HG02852 (cell line): ENCODE measurements at regions not wholly inside any gene's neighbourhood (a gene's known extent, or its start where the extent isn't known, plus 50 kb on each side); places are given as distances from the start of the nearest gene placed in this dataset.
"Not testable (repeated sequence)": the region's sequence is repeated elsewhere in the genome, so short reads cannot be mapped to it uniquely, and the experiment has no call there.

Source experiments
- ATAC-seq: cut with Tn5 transposase; IDR thresholded peaks from one replicate; pipeline ENCODE4 v1.9.1; 2021; ENCODE audit warnings: mild to moderate bottlenecking, moderate library complexity; ENCODE audit not compliant: unreplicated experiment

GRCh38 chr15:89024418-89024817, 63.8 kb upstream of the ABHD2 start:
- ATAC-seq = no peak

- ATAC-seq = no peak
Observed at GRCh38 chr15:89026167-89026566, 62.1 kb upstream of the ABHD2 start.

GRCh38 chr15:89028036-89028435, 60.2 kb upstream of the ABHD2 start:
- ATAC-seq = no peak

GRCh38 chr15:89030311-89030710, 57.9 kb upstream of the ABHD2 start:
- no peak for ATAC-seq

GRCh38 chr15:89031637-89032285, 56.5 kb upstream of the ABHD2 start:
- not testable (repeated sequence) for ATAC-seq

- no peak for ATAC-seq
Observed at GRCh38 chr15:89034305-89034704, 54.0 kb upstream of the ABHD2 start.

- no peak for ATAC-seq
Observed at GRCh38 chr15:89035150-89035549, 53.1 kb upstream of the ABHD2 start.

- ATAC-seq = no peak
Observed at GRCh38 chr15:89035658-89036057, 52.6 kb upstream of the ABHD2 start.

GRCh38 chr15:89038146-89038545, 50.1 kb upstream of the ABHD2 start:
- no peak for ATAC-seq
